K562 (cell line): ENCODE measurements at regions not wholly inside any gene's neighbourhood (a gene's known extent, or its start where the extent isn't known, plus 50 kb on each side); places are given as distances from the start of the nearest gene placed in this dataset.

Experiments
- ATAC-seq: fragments of 200-7000 bp; cut with Tn5 transposase; 3 replicates; pipeline ENCODE4 v1.9.1; 2020; ENCODE audit warnings: moderate library complexity
- BruUV-seq: library from RNA; stranded (reverse); fragments of 400-500 nt; replicated peaks from 2 replicates; lab custom pipeline; 2021; lab: Mats Ljungman, UMichigan
- CTCF ChIA-PET: fragments of 300-600 bp; formaldehyde crosslinking; extraction: SDS; loops from one replicate; lab custom pipeline; 2021; ENCODE audit warnings: low intra/inter-chr PET ratio; lab: Yijun Ruan, JAX
- POLR2A ChIA-PET: fragments of 300-600, 350-650 bp; sonication (Branson Sonifier 250); formaldehyde crosslinking; extraction: SDS; loops from one replicate; lab custom pipeline; 2021; ENCODE audit warnings: antibody characterized with exemption, inconsistent platforms; lab: Yijun Ruan, JAX
- DNase-seq, 4 experiments: peaks; one replicate each; pipeline versions ENCODE4 v3.0.0 to v3.0.0-alpha.2; 2011 to 2018; ENCODE audit warnings: low spot score in 3 of 4, mixed read lengths in 3 of 4; ENCODE audit errors: extremely low read depth in 1 of 4
- FAIRE-seq: peaks from 2 replicates; lab custom pipeline; 2011; peaks lifted over from hg19 to GRCh38; lab: Jason Lieb, UNC
- H2AFZ ChIP-seq: 2 replicates; pipeline ENCODE4 v1.6.0; 2011; ENCODE audit warnings: low read depth, low read length, control low read depth, inconsistent platforms
- H3K27ac ChIP-seq: fragments of 200-600 bp; 3 replicates; pipeline ENCODE4 v1.8.0; 2011; ENCODE audit warnings: low read depth, mild to moderate bottlenecking, control low read depth, inconsistent platforms, low read length, moderate library complexity, mixed read lengths; ENCODE audit errors: extremely low read depth
- H3K27me3 ChIP-seq, 2 experiments: fragments of 300-600 bp in 1 of 2; 2 replicates in 1 of 2; 3 replicates in 1 of 2; pipeline versions ENCODE4 v1.6.0 to v1.8.0; 2011; ENCODE audit warnings: inconsistent platforms in 2 of 2, low read length in 2 of 2, mild to moderate bottlenecking in 1 of 2, mixed read lengths in 1 of 2, moderate library complexity in 1 of 2; ENCODE audit not compliant: control insufficient read depth in 2 of 2, insufficient read depth in 2 of 2
- H3K36me3 ChIP-seq: fragments of 300-600 bp; 3 replicates; pipeline ENCODE4 v1.8.0; 2011; ENCODE audit warnings: mild to moderate bottlenecking, low read length, inconsistent platforms; ENCODE audit not compliant: control insufficient read depth, insufficient read depth
- H3K4me1 ChIP-seq, 2 experiments: fragments of 200-600 bp in 1 of 2; replicated peaks in 1 of 2; 2 replicates in 1 of 2; 3 replicates in 1 of 2; pipeline versions ENCODE4 v1.5.1 to v1.8.0; 2011; ENCODE audit warnings: inconsistent platforms in 2 of 2, low read length in 2 of 2, mild to moderate bottlenecking in 1 of 2, mixed read lengths in 1 of 2, moderate library complexity in 1 of 2; ENCODE audit not compliant: control insufficient read depth in 2 of 2, insufficient read depth in 2 of 2
- H3K4me2 ChIP-seq: 2 replicates; pipeline ENCODE4 v1.6.1; 2011; ENCODE audit warnings: low read length, control low read depth, inconsistent platforms, mixed read lengths; ENCODE audit not compliant: insufficient read depth
- H3K4me3 ChIP-seq: fragments of 200-600 bp; sonication (generic), shearing (Covaris generic); 2 replicates; pipeline ENCODE4 v1.5.1; 2016; ENCODE audit warnings: control low read depth, inconsistent platforms
- H3K79me2 ChIP-seq: fragments of 200-600 bp; 3 replicates; pipeline ENCODE4 v1.8.0; 2011; ENCODE audit warnings: low read length, inconsistent platforms; ENCODE audit not compliant: control insufficient read depth, insufficient read depth
- H3K9ac ChIP-seq, 2 experiments: 2 replicates each; pipeline versions ENCODE4 v1.6.0 to v1.6.1; 2011; ENCODE audit warnings: low read depth in 2 of 2, low read length in 2 of 2, control low read depth in 1 of 2, inconsistent platforms in 1 of 2, mild to moderate bottlenecking in 1 of 2, mixed read lengths in 1 of 2; ENCODE audit not compliant: insufficient read depth in 1 of 2
- H3K9me1 ChIP-seq: one replicate; pipeline ENCODE4 v1.6.0; 2011; ENCODE audit warnings: inconsistent platforms, mild to moderate bottlenecking, low read length, moderate library complexity; ENCODE audit not compliant: control insufficient read depth, insufficient read depth
- H3K9me3 ChIP-seq: replicated peaks from 2 replicates; pipeline ENCODE4 v1.5.1; 2011; ENCODE audit warnings: low read depth, low read length, inconsistent platforms; ENCODE audit not compliant: control insufficient read depth, insufficient read depth
- H4K20me1 ChIP-seq: replicated peaks from 2 replicates; pipeline ENCODE4 v1.6.1; 2011; ENCODE audit warnings: low read length, inconsistent platforms, mixed read lengths; ENCODE audit not compliant: control insufficient read depth, insufficient read depth
- ARNT ChIP-seq, 2 experiments: fragments of 450-650 bp; IDR thresholded peaks; 2 replicates each; pipeline ENCODE4 v1.6.1; 2016; ENCODE audit warnings: mild to moderate bottlenecking in 1 of 2
- ATF1 ChIP-seq, 2 experiments: fragments of 450-650 bp in 1 of 2; IDR thresholded peaks; 2 replicates each; pipeline ENCODE4 v1.6.1; 2016; ENCODE audit warnings: missing compliant biosample characterization in 1 of 2, missing genetic modification characterization in 1 of 2
- BRCA1 ChIP-seq, 2 experiments: fragments of 450-650 bp in 1 of 2; sonication (generic) in 1 of 2; formaldehyde crosslinking in 1 of 2; IDR thresholded peaks; 2 replicates each; pipeline versions ENCODE4 v1.5.0 to v1.6.1; 2017 to 2020; ENCODE audit warnings: mild to moderate bottlenecking in 1 of 2, missing genetic modification reagents in 1 of 2
- E2F8 ChIP-seq: fragments of 450-650 bp; IDR thresholded peaks from 2 replicates; pipeline ENCODE4 v1.7.1; 2018; ENCODE audit warnings: mild to moderate bottlenecking, low read depth; ENCODE audit not compliant: partially characterized antibody
- ELK1 ChIP-seq: sonication (generic); formaldehyde crosslinking; IDR thresholded peaks from 2 replicates; pipeline ENCODE4 v1.8.1; 2022; ENCODE audit warnings: missing genetic modification reagents
- HES1 ChIP-seq: fragments of 450-650 bp; IDR thresholded peaks from 2 replicates; pipeline ENCODE4 v1.6.1; 2016; ENCODE audit warnings: low read depth, mild to moderate bottlenecking, moderate library complexity
- HNRNPLL ChIP-seq: fragments of 200-400 bp; formaldehyde crosslinking; IDR thresholded peaks from 2 replicates; pipeline ENCODE4 v1.6.1; 2017; ENCODE audit warnings: low read length, low read depth, mild to moderate bottlenecking; ENCODE audit not compliant: poor library complexity, severe bottlenecking
- NCOA6 ChIP-seq: fragments of 450-650 bp; IDR thresholded peaks from 2 replicates; pipeline ENCODE4 v1.6.1; 2017; ENCODE audit warnings: mild to moderate bottlenecking
- PURB ChIP-seq: sonication (generic); formaldehyde crosslinking; IDR thresholded peaks from 2 replicates; pipeline ENCODE4 v1.9.0; 2021; ENCODE audit warnings: low read depth, mild to moderate bottlenecking, missing genetic modification reagents
- STAT5A ChIP-seq: IDR thresholded peaks from 2 replicates; pipeline ENCODE4 v1.6.1; 2012; ENCODE audit warnings: low read length, inconsistent platforms, borderline replicate concordance
- THAP12 ChIP-seq: fragments of 250-450 bp; sonication (Bioruptor Pico); IDR thresholded peaks from 2 replicates; pipeline ENCODE4 v1.9.0; 2021; ENCODE audit warnings: mild to moderate bottlenecking, inconsistent platforms
- ZNF140 ChIP-seq: fragments of 250-450 bp; sonication (Bioruptor Pico); IDR thresholded peaks from 2 replicates; pipeline ENCODE4 v1.8.0; 2021; ENCODE audit warnings: moderate library complexity, mild to moderate bottlenecking, inconsistent platforms
- ZNF644 ChIP-seq: fragments of 200-800 bp; sonication (Bioruptor generic); IDR thresholded peaks from 2 replicates; pipeline ENCODE4 v1.6.1; 2016; ENCODE audit warnings: low read depth, missing genetic modification characterization, missing compliant biosample characterization
- WGBS: fragments of 100-300 bp; shearing (Covaris generic); methylation state at CpG from one replicate; pipeline ENCODE4 v1.1.6; 2016; ENCODE audit warnings: low coverage, mixed read lengths; ENCODE audit not compliant: insufficient coverage; ENCODE audit errors: missing lambda C conversion rate; 5-methylcytosine and 5-hydroxymethylcytosine counted together
- in situ Hi-C: fragments of 300-500 bp; cut with MboI; formaldehyde crosslinking; loops from 4 replicates; pipeline ENCODE4 v1.15.0; 2018; ENCODE audit warnings: inconsistent platforms, mixed read lengths
- intact Hi-C: fragments of 100-400 bp; cut with micrococcal nuclease; formaldehyde crosslinking; loops from 2 replicates; pipeline ENCODE4 v1.14.2; 2022

- Histone ChIP-seq H3K9me1 (no peaks in the 10 kb centered on the region), H3K9me3 (no peaks in the 10 kb centered on the region; the same call in 1 of the 2 replicates), H3K4me2 (no peak overlapping the region), H3K4me3 (no peak overlapping the region), H3K79me2 (no peaks in the 10 kb centered on the region), H3K27ac (no peak overlapping the region), H3K4me1 (no peaks in the 10 kb centered on the region), H3K36me3 (no peaks in the 10 kb centered on the region), H2AFZ (no peak overlapping the region), H4K20me1 (peaks cover 5% of the 10 kb centered on the region), H3K9ac (no peak overlapping the region), H3K27me3 (peaks cover 34 to 40% of the 10 kb centered on the region in 2 experiments)
- FAIRE-seq = no peak
- ChIA-PET CTCF (no interaction called here), POLR2A (interaction anchor here (0.7 kb wide), 1 partner anchor 187 kb away, joined by 4 read pairs; no protein-coding TSS in a partner anchor)
- no peak for DNase-seq
- in situ Hi-C loops = no loop called here
- ATAC-seq = no peak
- no TSS peak for BruUV-seq
- no peak for TF ChIP-seq THAP12 (CRISPR knock-in tag)
- no peak for TF ChIP-seq PURB (CRISPR knock-in tag)
- TF ChIP-seq ATF1 (CRISPR knock-in tag; IDR thresholded peaks at IDR 0.05) = no peak
- TF ChIP-seq ATF1 (tag; IDR thresholded peaks at IDR 0.05) = no peak
- no peak for TF ChIP-seq BRCA1 (IDR thresholded peaks at IDR 0.05)
- no peak for TF ChIP-seq BRCA1 (CRISPR knock-in tag; IDR thresholded peaks at IDR 0.05)
- TF ChIP-seq ZNF644 (tag) = no peak
- TF ChIP-seq NCOA6 = no peak
- TF ChIP-seq ZNF140 = no peak
- TF ChIP-seq HES1 = no peak
- no peak for TF ChIP-seq ELK1 (CRISPR knock-in tag)
- TF ChIP-seq HNRNPLL = no peak
- no peak for TF ChIP-seq E2F8
- no peak for TF ChIP-seq ARNT (IDR thresholded peaks at IDR 0.05)
- no peak for TF ChIP-seq STAT5A
- WGBS = 2% methylated on average over 3 of the region's 3 CpGs
- intact Hi-C loops = no loop called here
Measured at GRCh38 chr7:131241386-131241785, 86.3 kb upstream of the MKLN1 start.
